HS-27A (cell line): ENCODE measurements at regions not wholly inside any gene's neighbourhood (a gene's known extent, or its start where the extent isn't known, plus 50 kb on each side); places are given as distances from the start of the nearest gene placed in this dataset.

Experiments used
- DNase-seq: peaks from one replicate; pipeline ENCODE4 v3.0.0-alpha.2; 2012; ENCODE audit warnings: low read depth, missing footprints

DNA sequence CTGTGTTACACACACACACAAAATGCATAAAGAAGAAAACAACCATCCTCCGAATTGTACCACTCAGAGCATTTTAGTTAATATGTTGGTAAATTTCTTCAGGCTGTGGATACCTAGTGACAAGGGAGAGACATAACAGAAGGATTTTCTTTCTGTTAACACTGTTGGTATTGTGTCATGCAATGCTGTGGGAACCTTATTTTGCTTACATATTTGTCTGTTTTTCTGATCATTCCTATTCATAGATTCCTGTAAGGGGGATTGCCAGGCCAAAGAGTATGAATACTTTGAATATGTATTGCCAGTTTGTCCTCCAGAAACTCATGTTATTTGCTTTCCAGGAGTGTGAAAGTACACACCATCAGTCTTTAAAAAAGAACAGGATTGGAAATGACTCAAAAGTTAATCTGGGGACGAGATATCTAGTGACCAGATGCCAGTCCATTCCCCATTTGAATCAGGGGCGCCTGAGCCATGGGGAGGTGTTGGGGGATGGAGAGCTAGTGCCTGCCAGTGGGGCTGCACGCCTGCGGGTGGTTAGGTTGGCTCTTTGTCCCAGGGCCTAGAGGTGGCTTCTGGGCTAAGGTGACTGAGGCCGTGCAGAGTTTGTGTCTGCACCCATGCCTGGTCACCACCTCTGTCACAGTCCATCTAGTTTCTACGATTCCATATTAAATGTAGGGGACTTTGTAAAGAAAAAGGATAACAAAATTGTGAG is 142.0 kb downstream of the PTPN20 start:
- DNase-seq, result no peak

- no peak for DNase-seq
These were observed 143.7 kb downstream of the PTPN20 start for GRCh38 chr10:47054974-47055373.

- DNase-seq, result no peak
These were observed 144.4 kb downstream of the PTPN20 start for GRCh38 chr10:47055386-47056246.

GRCh38 chr10:47056247-47056510 is 145.0 kb downstream of the PTPN20 start:
- no peak for DNase-seq

DNA sequence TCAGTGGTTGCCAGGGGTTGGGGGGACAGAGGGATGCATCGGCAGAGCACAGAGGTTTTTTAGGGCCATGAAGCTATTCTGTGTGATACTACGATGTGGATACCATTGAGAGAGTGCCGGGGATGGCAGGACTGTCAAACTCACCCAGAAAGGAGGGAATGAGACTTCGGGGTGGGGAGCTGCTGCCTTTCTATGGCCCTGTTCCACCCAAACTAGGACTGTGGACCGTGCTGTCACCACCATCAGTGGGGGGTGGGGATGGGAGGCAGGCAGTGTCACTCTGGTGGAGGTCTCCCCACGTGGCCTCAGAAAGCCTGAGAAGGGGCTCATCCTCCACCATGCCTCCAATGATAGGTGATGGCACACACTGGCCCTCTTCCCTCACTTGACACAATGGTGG is 146.2 kb downstream of the PTPN20 start:
- DNase-seq, result no peak

- no peak for DNase-seq
These were observed 146.9 kb downstream of the PTPN20 start for GRCh38 chr10:47058032-47058702.

GRCh38 chr10:47058961-47059391 is 147.7 kb downstream of the PTPN20 start:
- no peak for DNase-seq

GRCh38 chr10:47059606-47060311 is 148.5 kb downstream of the PTPN20 start:
- no peak for DNase-seq

DNA sequence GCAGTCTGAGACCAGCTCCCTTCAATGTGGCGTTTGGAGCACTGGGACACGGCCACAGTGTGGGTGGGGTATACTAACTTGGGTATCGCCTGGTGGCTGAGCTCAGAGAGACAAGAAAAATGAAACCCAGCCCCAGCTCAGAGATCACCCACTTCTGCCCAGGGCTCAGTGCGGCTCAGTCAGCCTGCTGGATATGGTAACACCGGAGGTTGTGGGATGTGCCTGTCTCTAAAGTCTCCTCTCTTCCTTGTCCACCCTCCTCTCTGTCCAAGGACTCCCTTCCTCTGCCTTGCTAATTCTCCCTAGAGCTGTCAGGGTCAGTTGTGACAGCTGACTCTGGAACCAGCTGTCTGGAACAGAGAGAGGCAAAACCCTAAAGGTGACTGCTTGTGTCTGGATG is 149.1 kb downstream of the PTPN20 start:
- no peak for DNase-seq

DNA sequence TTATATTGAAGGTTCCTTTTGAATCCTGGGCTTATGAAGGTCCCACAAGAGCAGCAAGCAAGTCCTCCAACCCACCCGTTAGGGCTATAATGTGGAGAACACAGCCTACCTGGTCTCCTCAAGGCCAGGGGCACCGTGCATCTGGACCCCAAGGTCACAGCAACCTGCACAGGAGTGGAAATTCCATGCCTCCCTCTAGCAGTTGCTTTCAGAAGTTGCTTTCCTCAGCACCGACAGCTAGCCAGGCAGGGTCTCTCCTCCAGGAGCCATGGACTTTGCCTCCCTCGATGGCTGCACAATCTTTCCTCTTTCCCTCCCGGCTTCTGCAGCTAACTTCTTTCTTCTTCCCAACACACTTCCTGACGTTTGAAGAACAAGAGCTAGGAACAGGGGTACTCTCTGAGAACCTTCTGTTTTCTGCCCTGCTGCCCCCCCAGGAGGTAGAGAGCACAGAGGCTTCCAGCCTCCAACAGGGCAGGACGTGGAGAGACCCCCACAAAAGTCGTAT is 149.8 kb downstream of the PTPN20 start:
- DNase-seq, result no peak

DNA sequence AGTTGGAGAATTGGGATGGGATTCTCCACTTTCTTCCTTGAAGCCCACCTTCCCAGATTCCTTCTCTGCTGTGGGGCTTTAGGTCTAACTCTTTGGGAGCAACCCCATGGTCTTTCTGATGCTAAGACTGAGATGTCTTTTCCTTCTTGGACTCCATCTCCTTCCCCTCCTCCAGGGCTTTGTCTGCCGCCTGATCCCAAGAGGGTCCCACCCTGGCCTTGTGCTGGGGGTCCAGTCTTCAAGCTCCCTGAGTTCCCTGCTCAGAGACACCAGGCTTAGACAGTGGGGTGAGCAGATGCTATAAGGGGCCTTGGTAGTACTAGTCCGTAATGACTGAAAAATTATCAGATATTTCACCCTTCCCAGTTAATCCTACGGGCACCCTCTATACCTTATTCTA is 150.5 kb downstream of the PTPN20 start:
- no peak for DNase-seq

GRCh38 chr10:47062441-47063200 is 151.4 kb downstream of the PTPN20 start:
- DNase-seq, result no peak

GRCh38 chr10:47063858-47064257 is 152.6 kb downstream of the PTPN20 start:
- DNase-seq, result no peak

- DNase-seq, result no peak
These were observed 154.7 kb downstream of the PTPN20 start for GRCh38 chr10:47065903-47066302.

GRCh38 chr10:47067949-47068940 is 157.0 kb downstream of the PTPN20 start:
- DNase-seq, result no peak

DNA sequence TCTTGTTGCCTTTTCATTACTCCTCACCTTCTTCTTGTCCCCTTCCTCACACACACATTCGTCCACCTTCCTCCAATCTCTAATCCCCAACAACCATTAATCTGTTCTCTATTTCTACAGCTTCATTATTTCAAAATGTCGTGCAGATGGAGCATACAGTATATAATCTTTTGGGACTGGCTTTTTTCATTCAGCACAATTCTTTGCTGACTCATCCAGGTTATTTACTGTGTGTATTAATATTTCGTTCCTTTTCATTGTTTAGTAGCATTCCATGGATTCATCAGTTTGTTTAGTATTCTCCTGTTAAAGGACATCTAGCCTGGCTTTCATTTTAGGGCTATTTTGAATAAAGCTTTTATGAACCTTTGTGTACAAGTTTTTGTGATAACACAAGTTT is 159.3 kb downstream of the PTPN20 start:
- no peak for DNase-seq

GRCh38 chr10:47071891-47072290 is 160.7 kb downstream of the PTPN20 start:
- no peak for DNase-seq

- DNase-seq, result no peak
These were observed 162.7 kb downstream of the PTPN20 start for GRCh38 chr10:47073967-47074366.

- no peak for DNase-seq
These were observed 165.7 kb downstream of the PTPN20 start for GRCh38 chr10:47076949-47077361.

DNA sequence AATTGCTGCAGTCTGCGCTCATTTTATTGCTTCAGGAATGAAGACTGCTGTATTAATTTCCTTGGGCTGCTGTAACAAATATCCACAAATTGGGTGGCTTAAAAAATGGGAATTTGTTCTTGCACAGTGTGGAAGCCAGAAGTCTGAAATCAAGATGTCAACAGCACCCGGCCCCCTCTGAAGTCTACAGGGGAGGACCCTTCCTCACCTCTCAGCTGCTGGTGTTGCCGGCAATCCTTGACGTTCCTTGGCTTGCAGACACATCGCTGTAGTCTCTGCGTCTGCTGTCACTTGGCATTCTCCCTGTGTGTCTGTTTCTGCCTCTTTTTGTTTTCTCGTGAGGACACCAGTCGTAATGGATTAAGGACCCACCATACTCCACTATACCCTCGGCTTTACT is 166.2 kb downstream of the PTPN20 start:
- no peak for DNase-seq
